H9 (cell line): ENCODE measurements at regions not wholly inside any gene's neighbourhood (a gene's known extent, or its start where the extent isn't known, plus 50 kb on each side); places are given as distances from the start of the nearest gene placed in this dataset.

ENCODE experiments used
- DNase-seq: peaks from one replicate; pipeline ENCODE4 v3.0.0-alpha.2; 2017
- H2AFZ ChIP-seq: one replicate; pipeline ENCODE4 v1.6.1; 2013; ENCODE audit warnings: mild to moderate bottlenecking, low read length, control low read depth, moderate library complexity
- H2AK5ac ChIP-seq: 2 replicates; pipeline ENCODE4 v1.6.1; 2013; ENCODE audit warnings: low read length, control low read depth, mixed read lengths; ENCODE audit not compliant: insufficient read length
- H2BK120ac ChIP-seq: one replicate; pipeline ENCODE4 v1.6.1; 2013; ENCODE audit warnings: low read depth, mild to moderate bottlenecking, low read length, control low read depth, inconsistent platforms; ENCODE audit not compliant: poor library complexity, severe bottlenecking
- H2BK12ac ChIP-seq: 2 replicates; pipeline ENCODE4 v1.6.1; 2013; ENCODE audit warnings: low read length, control low read depth, mixed read lengths, low read depth; ENCODE audit not compliant: insufficient read length
- H2BK15ac ChIP-seq: 2 replicates; pipeline ENCODE4 v1.6.1; 2013; ENCODE audit warnings: low read depth, low read length, control low read depth
- H2BK20ac ChIP-seq: one replicate; pipeline ENCODE4 v1.6.1; 2013; ENCODE audit warnings: low read depth, mild to moderate bottlenecking, low read length, control low read depth, inconsistent platforms; ENCODE audit not compliant: poor library complexity, severe bottlenecking
- H2BK5ac ChIP-seq: 2 replicates; pipeline ENCODE4 v1.6.1; 2013; ENCODE audit warnings: low read length, control low read depth, mixed read lengths; ENCODE audit not compliant: insufficient read length
- H3K14ac ChIP-seq: 2 replicates; pipeline ENCODE4 v1.6.1; 2013; ENCODE audit warnings: low read length, control low read depth; ENCODE audit not compliant: insufficient read depth
- H3K18ac ChIP-seq: 2 replicates; pipeline ENCODE4 v1.6.1; 2013; ENCODE audit warnings: low read depth, mild to moderate bottlenecking, mixed read lengths, low read length, control low read depth; ENCODE audit not compliant: insufficient read length
- H3K23ac ChIP-seq: 2 replicates; pipeline ENCODE4 v1.6.1; 2013; ENCODE audit warnings: low read length, control low read depth, mixed read lengths, low read depth; ENCODE audit not compliant: insufficient read length
- H3K23me2 ChIP-seq: 2 replicates; pipeline ENCODE4 v1.6.1; 2013; ENCODE audit warnings: low read depth, mild to moderate bottlenecking, mixed read lengths, low read length, control low read depth; ENCODE audit not compliant: insufficient read length, poor library complexity, severe bottlenecking
- H3K27ac ChIP-seq: 2 replicates; pipeline ENCODE4 v1.5.1; 2013; ENCODE audit warnings: low read length, control low read depth, mixed read lengths, low read depth; ENCODE audit not compliant: insufficient read length
- H3K27me3 ChIP-seq: 2 replicates; pipeline ENCODE4 v1.6.1; 2013; ENCODE audit warnings: low read length, control low read depth, inconsistent platforms; ENCODE audit not compliant: insufficient read depth
- H3K4ac ChIP-seq: 2 replicates; pipeline ENCODE4 v1.6.1; 2013; ENCODE audit warnings: low read depth, mild to moderate bottlenecking, control low read depth, inconsistent platforms, low read length, moderate library complexity
- H3K4me1 ChIP-seq: 2 replicates; pipeline ENCODE4 v1.6.1; 2013; ENCODE audit warnings: low read length, control low read depth, inconsistent platforms; ENCODE audit not compliant: insufficient read depth
- H3K4me2 ChIP-seq: 2 replicates; pipeline ENCODE4 v1.6.1; 2013; ENCODE audit warnings: low read length, control low read depth, mixed read lengths; ENCODE audit not compliant: insufficient read length, insufficient read depth
- H3K56ac ChIP-seq: 2 replicates; pipeline ENCODE4 v1.6.1; 2013; ENCODE audit warnings: low read depth, mild to moderate bottlenecking, mixed read lengths, low read length, control low read depth; ENCODE audit not compliant: insufficient read length
- H3K79me1 ChIP-seq: 2 replicates; pipeline ENCODE4 v1.6.1; 2013; ENCODE audit warnings: low read depth, mild to moderate bottlenecking, moderate library complexity, low read length, control low read depth, inconsistent platforms; ENCODE audit not compliant: insufficient read depth, poor library complexity, severe bottlenecking
- H3K79me2 ChIP-seq: 2 replicates; pipeline ENCODE4 v1.6.1; 2013; ENCODE audit warnings: low read length, control low read depth, inconsistent platforms; ENCODE audit not compliant: insufficient read depth
- H3K9ac ChIP-seq: 2 replicates; pipeline ENCODE4 v1.6.1; 2013; ENCODE audit warnings: low read length, control low read depth, mixed read lengths; ENCODE audit not compliant: insufficient read length; ENCODE audit errors: extremely low read depth
- H3K9me3 ChIP-seq: one replicate; pipeline ENCODE4 v1.6.1; 2013; ENCODE audit warnings: low read depth, low read length, inconsistent platforms; ENCODE audit not compliant: control insufficient read depth
- H3T11ph ChIP-seq: one replicate; pipeline ENCODE4 v1.6.1; 2013; ENCODE audit warnings: mild to moderate bottlenecking, low read length, control low read depth, inconsistent platforms
- H4K20me1 ChIP-seq: one replicate; pipeline ENCODE4 v1.6.1; 2013; ENCODE audit not compliant: control insufficient read depth, insufficient read length, insufficient read depth
- H4K5ac ChIP-seq: 2 replicates; pipeline ENCODE4 v1.6.1; 2013; ENCODE audit warnings: low read depth, mild to moderate bottlenecking, mixed read lengths, low read length, control low read depth; ENCODE audit not compliant: insufficient read length
- H4K8ac ChIP-seq: replicated peaks from 2 replicates; pipeline ENCODE4 v1.6.1; 2013; ENCODE audit warnings: low read length, control low read depth, mixed read lengths, low read depth; ENCODE audit not compliant: insufficient read length
- H4K91ac ChIP-seq: 2 replicates; pipeline ENCODE4 v1.6.1; 2013; ENCODE audit warnings: low read depth, mild to moderate bottlenecking, moderate library complexity, mixed read lengths, low read length, control low read depth; ENCODE audit not compliant: insufficient read length
- H3K27ac Mint-ChIP-seq, 3 experiments: 2 replicates in 2 of 3; 3 replicates in 1 of 3; pipeline ENCODE4 v1.8.0; 2020 to 2021; ENCODE audit warnings: mixed read lengths in 3 of 3, mild to moderate bottlenecking in 1 of 3, moderate library complexity in 1 of 3
- H3K27me3 Mint-ChIP-seq: 2 replicates; pipeline ENCODE4 v1.8.0; 2021; ENCODE audit warnings: low read depth, mild to moderate bottlenecking, moderate library complexity, mixed read lengths
- H3K36me3 Mint-ChIP-seq, 3 experiments: 2 replicates in 2 of 3; 3 replicates in 1 of 3; pipeline ENCODE4 v1.8.0; 2020 to 2021; ENCODE audit warnings: low read depth in 3 of 3, mixed read lengths in 3 of 3; ENCODE audit not compliant: insufficient read depth in 1 of 3
- H3K4me1 Mint-ChIP-seq, 2 experiments: 2 replicates each; pipeline ENCODE4 v1.8.0; 2020; ENCODE audit warnings: mixed read lengths in 2 of 2
- H3K4me3 Mint-ChIP-seq, 2 experiments: 2 replicates in 1 of 2; 3 replicates in 1 of 2; pipeline ENCODE4 v1.8.0; 2020 to 2021; ENCODE audit warnings: mild to moderate bottlenecking in 2 of 2, mixed read lengths in 2 of 2, moderate library complexity in 1 of 2
- H3K9me3 Mint-ChIP-seq, 2 experiments: 2 replicates in 1 of 2; 3 replicates in 1 of 2; pipeline ENCODE4 v1.8.0; 2020; ENCODE audit warnings: mild to moderate bottlenecking in 2 of 2, mixed read lengths in 2 of 2, moderate library complexity in 1 of 2
- whole genome bisulfite sequencing: extraction: QIAGEN DNeasy Blood & Tissue Kit; methylation state at CpG from one replicate; pipeline ENCODE4 v1.1.7; 2013; ENCODE audit warnings: missing lambda C conversion rate, low lambda C conversion rate, mixed read lengths; ENCODE audit not compliant: insufficient read length; ENCODE audit errors: extremely low coverage; 5-methylcytosine and 5-hydroxymethylcytosine counted together
- TF ChIP-seq, protein P1 (sequence below): fragments of 200-600 bp; sonication (generic); conservative IDR thresholded peaks from 3 replicates; pipeline ENCODE4 v1.8.0; 2021; ENCODE audit warnings: antibody characterized with exemption, mild to moderate bottlenecking

GRCh38 chr3:165983284-165983683 is 146.1 kb upstream of the BCHE start:
- H3K27ac ChIP-seq: no peak overlapping the region
- no peak overlapping the region for H3T11ph ChIP-seq
- no peak for DNase-seq
- no peak overlapping the region for H2BK12ac ChIP-seq
- Mint-ChIP-seq H3K36me3 (no peaks in the 10 kb centered on the region; a peak in 3 of 7 replicates), H3K27ac (peak overlapping the region in 2 of 3 experiments; percentile 93 to 96; a peak in 4 of 7 replicates), H3K9me3 (no peaks in the 10 kb centered on the region), H3K4me3 (no peak overlapping the region), H3K4me1 (peaks cover 20 to 25% of the 10 kb centered on the region in 2 experiments), H3K27me3 (no peaks in the 10 kb centered on the region)
- no peak overlapping the region for H3K9ac ChIP-seq
- no peak overlapping the region for H2BK5ac ChIP-seq
- TF ChIP-seq, protein P1, sequence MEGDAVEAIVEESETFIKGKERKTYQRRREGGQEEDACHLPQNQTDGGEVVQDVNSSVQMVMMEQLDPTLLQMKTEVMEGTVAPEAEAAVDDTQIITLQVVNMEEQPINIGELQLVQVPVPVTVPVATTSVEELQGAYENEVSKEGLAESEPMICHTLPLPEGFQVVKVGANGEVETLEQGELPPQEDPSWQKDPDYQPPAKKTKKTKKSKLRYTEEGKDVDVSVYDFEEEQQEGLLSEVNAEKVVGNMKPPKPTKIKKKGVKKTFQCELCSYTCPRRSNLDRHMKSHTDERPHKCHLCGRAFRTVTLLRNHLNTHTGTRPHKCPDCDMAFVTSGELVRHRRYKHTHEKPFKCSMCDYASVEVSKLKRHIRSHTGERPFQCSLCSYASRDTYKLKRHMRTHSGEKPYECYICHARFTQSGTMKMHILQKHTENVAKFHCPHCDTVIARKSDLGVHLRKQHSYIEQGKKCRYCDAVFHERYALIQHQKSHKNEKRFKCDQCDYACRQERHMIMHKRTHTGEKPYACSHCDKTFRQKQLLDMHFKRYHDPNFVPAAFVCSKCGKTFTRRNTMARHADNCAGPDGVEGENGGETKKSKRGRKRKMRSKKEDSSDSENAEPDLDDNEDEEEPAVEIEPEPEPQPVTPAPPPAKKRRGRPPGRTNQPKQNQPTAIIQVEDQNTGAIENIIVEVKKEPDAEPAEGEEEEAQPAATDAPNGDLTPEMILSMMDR: no peak
- H3K23me2 ChIP-seq: no peaks in the 10 kb centered on the region
- H2BK120ac ChIP-seq: no peak overlapping the region
- no peak overlapping the region for H3K56ac ChIP-seq
- H3K4ac ChIP-seq: no peak overlapping the region
- no peaks in the 10 kb centered on the region for H3K79me2 ChIP-seq
- no peak overlapping the region for H4K8ac ChIP-seq
- H2BK15ac ChIP-seq: no peak overlapping the region
- no peak overlapping the region for H3K14ac ChIP-seq
- H2AK5ac ChIP-seq: no peak overlapping the region
- no peaks in the 10 kb centered on the region; the same call in 1 of the 2 replicates for H3K4me1 ChIP-seq
- no peaks in the 10 kb centered on the region for H3K79me1 ChIP-seq
- H4K91ac ChIP-seq: no peak overlapping the region
- H3K18ac ChIP-seq: no peak overlapping the region
- no peaks in the 10 kb centered on the region for H3K27me3 ChIP-seq
- H3K9me3 ChIP-seq: no peaks in the 10 kb centered on the region
- WGBS: no CpG with 5 or more reads among the region's 2 CpGs
- no peak overlapping the region for H2BK20ac ChIP-seq
- no peaks in the 10 kb centered on the region for H4K20me1 ChIP-seq
- no peak overlapping the region for H3K23ac ChIP-seq
- H2AFZ ChIP-seq: no peak overlapping the region
- no peak overlapping the region for H4K5ac ChIP-seq
- no peak overlapping the region for H3K4me2 ChIP-seq
